Erythroblast (primary cell): ENCODE measurements at regions not wholly inside any gene's neighbourhood (a gene's known extent, or its start where the extent isn't known, plus 50 kb on each side); places are given as distances from the start of the nearest gene placed in this dataset.

Experiments used
- DNase-seq, 2 experiments: peaks; one replicate each; lab custom pipeline; 2025; lab: John Stamatoyannopoulos, UW
- GATA1 ChIP-seq: IDR thresholded peaks from 2 replicates; pipeline ENCODE4 v1.6.1; 2011; ENCODE audit warnings: low read depth, mild to moderate bottlenecking, control low read depth, low read length, moderate library complexity
- POLR2A ChIP-seq: IDR thresholded peaks from 2 replicates; pipeline ENCODE4 v1.6.1; 2011; ENCODE audit warnings: mild to moderate bottlenecking, low read length

- no peak for TF ChIP-seq GATA1
- no peak for TF ChIP-seq POLR2A
- DNase-seq, result peak; percentile 16 to 40
Measured at GRCh38 chr5:121503111-121503840, 348.4 kb upstream of the FTMT start.

GRCh38 chr5:121516997-121517396, 334.7 kb upstream of the FTMT start:
- no peak for DNase-seq
- TF ChIP-seq GATA1, result no peak
- no peak for TF ChIP-seq POLR2A

GRCh38 chr5:121525706-121526105, 326.0 kb upstream of the FTMT start:
- DNase-seq, result no peak
- TF ChIP-seq GATA1 (no peak), POLR2A (no peak)

GRCh38 chr5:121526908-121527307, 324.8 kb upstream of the FTMT start:
- no peak for DNase-seq
- TF ChIP-seq POLR2A, result no peak
- TF ChIP-seq GATA1, result no peak

GRCh38 chr5:121533814-121534213, 317.9 kb upstream of the FTMT start:
- TF ChIP-seq POLR2A (no peak), GATA1 (no peak)
- no peak for DNase-seq

GRCh38 chr5:121550989-121551388, 300.7 kb upstream of the FTMT start:
- DNase-seq, result no peak
- TF ChIP-seq POLR2A (no peak), GATA1 (no peak)

GRCh38 chr5:121559832-121560231, 291.9 kb upstream of the FTMT start:
- DNase-seq, result no peak
- TF ChIP-seq POLR2A (no peak), GATA1 (no peak)

GRCh38 chr5:121572061-121572460, 279.6 kb upstream of the FTMT start:
- TF ChIP-seq POLR2A, result no peak
- TF ChIP-seq GATA1, result no peak
- no peak for DNase-seq

- DNase-seq, result peak in 1 of 2 experiments; percentile 23
- TF ChIP-seq GATA1 (no peak), POLR2A (no peak)
Measured at GRCh38 chr5:121573721-121574382, 277.8 kb upstream of the FTMT start.

GRCh38 chr5:121581588-121581987, 270.1 kb upstream of the FTMT start:
- TF ChIP-seq POLR2A, result no peak
- no peak for TF ChIP-seq GATA1
- DNase-seq, result no peak

GRCh38 chr5:121596882-121597281, 254.8 kb upstream of the FTMT start:
- no peak for DNase-seq
- TF ChIP-seq GATA1 (no peak), POLR2A (no peak)

- TF ChIP-seq POLR2A (no peak), GATA1 (no peak)
- no peak for DNase-seq
Measured at GRCh38 chr5:121608826-121609225, 242.9 kb upstream of the FTMT start.

GRCh38 chr5:121624035-121624434, 227.6 kb upstream of the FTMT start:
- TF ChIP-seq POLR2A (no peak), GATA1 (no peak)
- DNase-seq, result no peak

GRCh38 chr5:121628783-121629182, 222.9 kb upstream of the FTMT start:
- DNase-seq, result peak; percentile 69 to 78
- TF ChIP-seq POLR2A (no peak), GATA1 (no peak)
